ENCODE measurements at regions not wholly inside any gene's neighbourhood (a gene's known extent, or its start where the extent isn't known, plus 50 kb on each side); places are given as distances from the start of the nearest gene placed in this dataset.

DNA sequence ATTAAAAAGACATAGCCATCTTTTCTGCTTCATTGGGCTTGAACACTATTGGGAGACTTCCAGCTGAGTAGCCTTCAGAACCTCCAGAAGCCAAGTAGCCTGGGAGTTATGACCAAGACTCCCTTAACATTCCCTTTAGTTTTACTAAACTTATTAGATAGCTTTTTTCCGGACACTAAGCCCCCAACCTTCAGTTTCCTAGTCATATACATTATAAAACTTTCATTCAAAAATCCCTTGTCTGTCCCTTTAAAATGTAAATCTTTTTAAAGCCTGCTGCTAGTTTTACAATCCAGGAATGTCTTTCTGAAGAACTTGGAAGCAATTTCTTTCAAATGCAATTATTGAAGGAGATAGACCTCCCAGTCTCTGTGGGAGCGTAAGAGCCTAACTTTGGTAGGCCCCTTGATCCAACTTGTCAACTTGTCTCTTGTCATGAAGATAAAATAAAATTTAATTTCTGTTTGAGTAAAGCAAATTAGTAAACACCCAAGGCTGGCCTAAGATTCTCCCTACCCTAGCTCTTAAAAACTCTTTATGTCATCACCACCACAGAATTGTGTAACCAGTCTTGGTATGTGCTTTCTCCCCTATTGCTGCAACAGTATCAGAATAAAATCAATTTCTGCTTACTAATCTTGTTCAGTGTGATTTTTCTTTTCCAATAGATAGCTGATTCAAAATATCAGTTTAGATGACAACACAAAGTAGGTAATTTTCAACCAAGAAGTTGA, 796.2 kb downstream of the PLA2G4A start:
- DNase-seq (ENCODE audit: low spot score): no peak
- TF ChIP-seq, protein P1, sequence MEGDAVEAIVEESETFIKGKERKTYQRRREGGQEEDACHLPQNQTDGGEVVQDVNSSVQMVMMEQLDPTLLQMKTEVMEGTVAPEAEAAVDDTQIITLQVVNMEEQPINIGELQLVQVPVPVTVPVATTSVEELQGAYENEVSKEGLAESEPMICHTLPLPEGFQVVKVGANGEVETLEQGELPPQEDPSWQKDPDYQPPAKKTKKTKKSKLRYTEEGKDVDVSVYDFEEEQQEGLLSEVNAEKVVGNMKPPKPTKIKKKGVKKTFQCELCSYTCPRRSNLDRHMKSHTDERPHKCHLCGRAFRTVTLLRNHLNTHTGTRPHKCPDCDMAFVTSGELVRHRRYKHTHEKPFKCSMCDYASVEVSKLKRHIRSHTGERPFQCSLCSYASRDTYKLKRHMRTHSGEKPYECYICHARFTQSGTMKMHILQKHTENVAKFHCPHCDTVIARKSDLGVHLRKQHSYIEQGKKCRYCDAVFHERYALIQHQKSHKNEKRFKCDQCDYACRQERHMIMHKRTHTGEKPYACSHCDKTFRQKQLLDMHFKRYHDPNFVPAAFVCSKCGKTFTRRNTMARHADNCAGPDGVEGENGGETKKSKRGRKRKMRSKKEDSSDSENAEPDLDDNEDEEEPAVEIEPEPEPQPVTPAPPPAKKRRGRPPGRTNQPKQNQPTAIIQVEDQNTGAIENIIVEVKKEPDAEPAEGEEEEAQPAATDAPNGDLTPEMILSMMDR (IDR thresholded peaks at IDR 0.05; ENCODE audit: borderline replicate concordance, control extremely low read depth, extremely low read depth, insufficient read depth, missing control alignments): no peak
- in situ Hi-C loops (cut with MboI; ENCODE audit: low sequenced_read_pairs, unreplicated experiment): no loop called here

DNA sequence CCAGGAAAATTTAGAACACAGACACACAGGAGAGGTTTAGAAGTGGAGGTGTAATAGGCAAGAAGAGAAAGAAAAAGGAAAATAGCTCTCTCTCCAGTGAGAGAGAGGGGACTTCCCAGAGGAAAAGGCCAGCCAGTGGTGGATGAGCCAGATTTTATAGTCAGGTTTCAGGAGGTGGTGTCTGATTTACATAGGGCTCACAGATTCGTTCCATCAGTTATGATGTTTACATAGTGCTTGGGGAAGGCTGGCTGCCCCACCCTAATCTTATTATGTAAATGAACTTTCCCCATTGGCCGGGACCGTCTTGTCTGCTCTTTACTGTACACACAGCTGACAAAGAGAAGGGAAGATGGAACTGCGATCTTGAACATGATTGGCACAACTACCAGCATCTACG, 797.3 kb downstream of the PLA2G4A start:
- in situ Hi-C loops (cut with MboI; ENCODE audit: low sequenced_read_pairs, unreplicated experiment): no loop called here
- no peak for DNase-seq (ENCODE audit: low spot score)

DNA sequence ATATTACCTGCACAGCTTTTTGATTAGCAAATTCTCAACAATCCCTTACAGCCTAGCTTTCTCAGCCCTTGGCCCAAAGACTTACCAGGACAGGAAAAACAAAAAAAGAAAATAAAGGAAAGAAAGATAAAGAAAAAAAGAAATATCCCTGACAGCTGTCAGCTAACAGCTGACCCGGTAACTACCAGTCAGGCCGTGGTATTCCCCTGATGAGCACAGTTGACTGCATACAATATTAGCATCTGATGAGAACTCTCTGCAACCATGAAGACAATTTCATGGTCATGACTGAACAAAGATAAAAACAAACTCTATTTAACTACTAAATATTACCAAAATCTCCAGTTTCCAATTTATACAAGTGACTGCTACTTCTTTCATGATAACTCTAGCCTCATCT, 798.8 kb downstream of the PLA2G4A start:
- in situ Hi-C loops (cut with MboI; ENCODE audit: low sequenced_read_pairs, unreplicated experiment): no loop called here
- DNase-seq (ENCODE audit: low spot score): no peak
- TF ChIP-seq, protein P1 (IDR thresholded peaks at IDR 0.05; ENCODE audit: borderline replicate concordance, control extremely low read depth, extremely low read depth, insufficient read depth, missing control alignments): no peak

More for the DNA sequence above, 797.3 kb downstream of the PLA2G4A start:
- TF ChIP-seq, protein P1 (IDR thresholded peaks at IDR 0.05; ENCODE audit: borderline replicate concordance, control extremely low read depth, extremely low read depth, insufficient read depth, missing control alignments): no peak

DNA sequence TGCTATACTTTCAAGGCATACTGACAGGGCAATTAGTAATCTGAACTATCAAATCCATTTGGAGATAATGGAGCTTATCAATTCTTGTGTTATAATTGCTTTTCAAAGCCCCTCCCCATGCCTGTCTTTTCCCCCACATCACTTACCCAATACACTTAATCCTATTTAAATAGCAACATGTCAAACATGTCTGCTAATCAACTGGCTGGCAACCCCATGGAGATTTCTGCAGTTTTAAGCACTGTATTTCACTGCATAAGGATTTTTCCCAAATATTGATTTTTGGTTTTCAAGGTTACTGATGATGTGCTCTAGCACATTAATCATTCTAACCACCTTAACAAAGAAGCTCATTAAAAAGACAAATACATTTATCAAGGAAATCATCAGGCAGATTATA, 800.3 kb downstream of the PLA2G4A start:
- no peak for DNase-seq (ENCODE audit: low spot score)
- in situ Hi-C loops (cut with MboI; ENCODE audit: low sequenced_read_pairs, unreplicated experiment): no loop called here
- TF ChIP-seq, protein P1 (IDR thresholded peaks at IDR 0.05; ENCODE audit: borderline replicate concordance, control extremely low read depth, extremely low read depth, insufficient read depth, missing control alignments): no peak

DNA sequence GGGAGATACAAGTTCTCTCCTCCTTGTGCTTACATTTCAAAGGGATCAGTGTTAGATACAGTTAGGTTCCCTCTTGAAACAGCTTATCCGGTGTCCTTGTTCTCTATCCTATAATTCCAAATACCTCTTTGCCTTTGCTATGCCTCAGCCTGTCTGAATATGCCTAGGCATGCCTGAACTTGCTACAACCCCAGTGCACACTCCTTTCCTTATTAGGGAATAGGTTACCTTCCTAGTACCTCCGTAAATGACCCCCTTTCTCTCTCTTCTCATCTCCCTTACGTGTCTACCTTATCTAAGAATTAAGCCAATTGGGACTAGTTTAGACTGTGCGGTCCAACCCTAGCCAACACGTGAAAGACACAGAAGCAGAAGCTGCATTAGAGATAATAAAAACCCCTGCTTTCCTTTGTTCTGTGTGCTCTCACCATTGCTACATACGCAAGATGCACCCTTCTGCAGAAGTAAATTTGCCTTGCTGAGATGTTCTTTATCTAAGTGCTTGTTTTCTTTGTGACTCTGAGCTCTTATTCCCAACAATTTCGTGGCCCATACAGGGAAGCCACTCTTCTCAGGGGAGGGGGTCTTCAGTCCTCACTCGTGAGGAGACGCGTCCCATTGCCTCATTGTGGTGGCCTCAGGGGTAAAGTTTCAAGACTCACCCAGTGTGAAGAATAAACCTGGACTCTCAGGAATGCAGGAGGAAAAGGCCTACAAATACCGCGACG, 802.1 kb downstream of the PLA2G4A start:
- TF ChIP-seq, protein P1 (IDR thresholded peaks at IDR 0.05; ENCODE audit: borderline replicate concordance, control extremely low read depth, extremely low read depth, insufficient read depth, missing control alignments): no peak
- in situ Hi-C loops (cut with MboI; ENCODE audit: low sequenced_read_pairs, unreplicated experiment): no loop called here
- DNase-seq (ENCODE audit: low spot score): no peak

DNA sequence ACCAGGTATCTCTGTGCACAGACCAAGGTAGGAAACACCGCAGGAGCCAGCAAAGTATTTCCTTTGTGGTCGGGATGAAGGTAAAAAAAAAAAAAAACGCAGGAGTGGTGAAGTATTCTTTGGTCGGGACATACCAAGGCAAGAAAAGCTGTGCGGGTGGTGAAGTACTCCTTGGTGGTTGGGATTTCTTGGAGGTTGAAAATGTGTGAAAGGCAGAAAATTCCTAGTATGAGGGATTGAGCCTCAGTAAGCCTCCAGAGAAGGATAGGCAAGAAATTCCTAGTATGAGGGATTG, 802.6 kb downstream of the PLA2G4A start:
- no peak for DNase-seq (ENCODE audit: low spot score)
- in situ Hi-C loops (cut with MboI; ENCODE audit: low sequenced_read_pairs, unreplicated experiment): no loop called here
- TF ChIP-seq, protein P1 (IDR thresholded peaks at IDR 0.05; ENCODE audit: borderline replicate concordance, control extremely low read depth, extremely low read depth, insufficient read depth, missing control alignments): no peak

Data from GM13976 (cell line).